Liver (tissue), 8 donors: ENCODE measurements at regions not wholly inside any gene's neighbourhood (a gene's known extent, or its start where the extent isn't known, plus 50 kb on each side); places are given as distances from the start of the nearest gene placed in this dataset.

Experiments
- DNase-seq: peaks from one replicate; pipeline ENCODE4 v3.0.0-alpha.2; 2017; ENCODE audit warnings: low spot score
- H3K27ac ChIP-seq, 2 donors: one replicate each; pipeline ENCODE4 v1.7.0; 2013; ENCODE audit warnings: inconsistent platforms in 2 of 2, low read length in 2 of 2, control low read depth in 1 of 2, low read depth in 1 of 2, mild to moderate bottlenecking in 1 of 2
- H3K27me3 ChIP-seq, 4 donors: one replicate each; pipeline versions ENCODE4 v1.6.1 to v1.7.0; 2013; ENCODE audit warnings: low read length in 3 of 4, inconsistent platforms in 1 of 4, mild to moderate bottlenecking in 1 of 4, moderate library complexity in 1 of 4; ENCODE audit not compliant: control insufficient read depth in 4 of 4, insufficient read depth in 4 of 4
- H3K36me3 ChIP-seq, 4 donors: one replicate each; pipeline versions ENCODE4 v1.6.1 to v1.7.0; 2013; ENCODE audit warnings: low read length in 3 of 4, mild to moderate bottlenecking in 3 of 4, low read depth in 1 of 4, moderate library complexity in 1 of 4; ENCODE audit not compliant: control insufficient read depth in 4 of 4, insufficient read depth in 3 of 4
- H3K4me1 ChIP-seq, 4 donors: one replicate each; pipeline versions ENCODE4 v1.6.1 to v1.7.0; 2013; ENCODE audit warnings: low read length in 3 of 4, mild to moderate bottlenecking in 3 of 4, moderate library complexity in 1 of 4; ENCODE audit not compliant: control insufficient read depth in 4 of 4, insufficient read depth in 4 of 4
- H3K4me3 ChIP-seq, 3 donors: one replicate each; pipeline versions ENCODE4 v1.6.1 to v1.7.0; 2013; ENCODE audit warnings: low read length in 3 of 3, control low read depth in 1 of 3, low read depth in 1 of 3, mild to moderate bottlenecking in 1 of 3
- H3K9ac ChIP-seq, 2 donors: one replicate each; pipeline ENCODE4 v1.7.0; 2013; ENCODE audit warnings: low read length in 2 of 2, mild to moderate bottlenecking in 2 of 2, moderate library complexity in 2 of 2, control low read depth in 1 of 2, low read depth in 1 of 2
- H3K9me3 ChIP-seq, 4 donors: one replicate each; pipeline versions ENCODE4 v1.6.1 to v1.7.0; 2013; ENCODE audit warnings: low read length in 3 of 4; ENCODE audit not compliant: control insufficient read depth in 4 of 4
- EGR1 ChIP-seq, 2 donors: IDR thresholded peaks; 2 replicates each; pipeline ENCODE4 v1.6.1; 2016 to 2018; ENCODE audit warnings: antibody characterized with exemption in 2 of 2, low read depth in 2 of 2
- FOXA1 ChIP-seq: IDR thresholded peaks from 2 replicates; pipeline ENCODE4 v1.6.1; 2016; ENCODE audit warnings: antibody characterized with exemption
- FOXA2 ChIP-seq: IDR thresholded peaks from 2 replicates; pipeline ENCODE4 v1.6.1; 2016; ENCODE audit warnings: antibody characterized with exemption
- GABPA ChIP-seq, 2 donors: IDR thresholded peaks in 1 of 2; conservative IDR thresholded peaks in 1 of 2; 2 replicates each; pipeline ENCODE4 v1.6.1; 2016; ENCODE audit warnings: antibody characterized with exemption in 2 of 2, mild to moderate bottlenecking in 1 of 2, moderate library complexity in 1 of 2
- HNF4A ChIP-seq, 2 donors: conservative IDR thresholded peaks; 2 replicates each; pipeline ENCODE4 v1.6.1; 2016; ENCODE audit warnings: antibody characterized with exemption in 2 of 2, mild to moderate bottlenecking in 2 of 2
- JUND ChIP-seq, 2 donors: IDR thresholded peaks; 2 replicates each; pipeline ENCODE4 v1.6.1; 2016; ENCODE audit warnings: antibody characterized with exemption in 2 of 2
- NR2F2 ChIP-seq: IDR thresholded peaks from 2 replicates; pipeline ENCODE4 v1.6.1; 2016; ENCODE audit warnings: antibody characterized with exemption
- SP1 ChIP-seq: IDR thresholded peaks from 2 replicates; pipeline ENCODE4 v1.6.1; 2018; ENCODE audit warnings: antibody characterized with exemption, mild to moderate bottlenecking
- TAF1 ChIP-seq: conservative IDR thresholded peaks from 2 replicates; pipeline ENCODE4 v1.6.1; 2016; ENCODE audit warnings: antibody characterized with exemption, mild to moderate bottlenecking
- YY1 ChIP-seq: IDR thresholded peaks from 2 replicates; pipeline ENCODE4 v1.6.1; 2016; ENCODE audit warnings: antibody characterized with exemption, mild to moderate bottlenecking
- WGBS: extraction: QIAGEN DNeasy Blood & Tissue Kit; methylation state at CpG from one replicate; pipeline ENCODE4 v1.1.7; 2013; 5-methylcytosine and 5-hydroxymethylcytosine counted together
- TF ChIP-seq, protein P1 (sequence below): IDR thresholded peaks from 2 replicates; pipeline ENCODE4 v1.6.1; 2016; ENCODE audit warnings: antibody characterized with exemption, mild to moderate bottlenecking
- TF ChIP-seq, protein P2 (sequence below): IDR thresholded peaks from 2 replicates; pipeline ENCODE4 v1.6.1; 2016; ENCODE audit warnings: antibody characterized with exemption
- TF ChIP-seq, protein P3 (sequence below): fragments of 150-350 bp; IDR thresholded peaks from 2 replicates; pipeline ENCODE4 v1.5.1; 2017; ENCODE audit warnings: improper control_type of control experiment, low read depth, low read length; ENCODE audit not compliant: missing input control
- TF ChIP-seq, protein P4 (sequence below): IDR thresholded peaks from 2 replicates; pipeline ENCODE4 v1.6.1; 2016; ENCODE audit warnings: antibody characterized with exemption
- donor health status: healthy.
- donor health status: healthy.
- donor health status: healthy.
- donor health status: healthy.
- donor health status: healthy.

DNA sequence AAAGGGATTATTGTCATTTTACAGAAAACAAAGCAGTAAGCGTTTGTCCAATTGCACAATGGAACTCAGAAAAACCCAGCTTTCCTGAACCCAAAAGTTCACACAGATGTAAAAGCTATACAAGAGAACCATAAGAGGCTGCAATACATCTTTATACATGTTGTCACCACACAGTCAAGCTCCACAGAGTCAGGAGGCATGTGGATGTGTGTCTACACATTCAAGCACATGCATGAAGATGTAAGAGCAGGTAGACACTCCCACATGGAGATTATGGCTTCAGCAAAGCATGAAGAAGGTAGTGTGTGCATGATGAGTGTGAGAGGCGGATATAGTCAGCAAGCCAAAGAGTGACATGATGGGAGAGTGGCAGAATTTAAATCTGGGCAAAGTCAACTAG is 124.7 kb upstream of the THBS1 start:
- TF ChIP-seq, protein P1, sequence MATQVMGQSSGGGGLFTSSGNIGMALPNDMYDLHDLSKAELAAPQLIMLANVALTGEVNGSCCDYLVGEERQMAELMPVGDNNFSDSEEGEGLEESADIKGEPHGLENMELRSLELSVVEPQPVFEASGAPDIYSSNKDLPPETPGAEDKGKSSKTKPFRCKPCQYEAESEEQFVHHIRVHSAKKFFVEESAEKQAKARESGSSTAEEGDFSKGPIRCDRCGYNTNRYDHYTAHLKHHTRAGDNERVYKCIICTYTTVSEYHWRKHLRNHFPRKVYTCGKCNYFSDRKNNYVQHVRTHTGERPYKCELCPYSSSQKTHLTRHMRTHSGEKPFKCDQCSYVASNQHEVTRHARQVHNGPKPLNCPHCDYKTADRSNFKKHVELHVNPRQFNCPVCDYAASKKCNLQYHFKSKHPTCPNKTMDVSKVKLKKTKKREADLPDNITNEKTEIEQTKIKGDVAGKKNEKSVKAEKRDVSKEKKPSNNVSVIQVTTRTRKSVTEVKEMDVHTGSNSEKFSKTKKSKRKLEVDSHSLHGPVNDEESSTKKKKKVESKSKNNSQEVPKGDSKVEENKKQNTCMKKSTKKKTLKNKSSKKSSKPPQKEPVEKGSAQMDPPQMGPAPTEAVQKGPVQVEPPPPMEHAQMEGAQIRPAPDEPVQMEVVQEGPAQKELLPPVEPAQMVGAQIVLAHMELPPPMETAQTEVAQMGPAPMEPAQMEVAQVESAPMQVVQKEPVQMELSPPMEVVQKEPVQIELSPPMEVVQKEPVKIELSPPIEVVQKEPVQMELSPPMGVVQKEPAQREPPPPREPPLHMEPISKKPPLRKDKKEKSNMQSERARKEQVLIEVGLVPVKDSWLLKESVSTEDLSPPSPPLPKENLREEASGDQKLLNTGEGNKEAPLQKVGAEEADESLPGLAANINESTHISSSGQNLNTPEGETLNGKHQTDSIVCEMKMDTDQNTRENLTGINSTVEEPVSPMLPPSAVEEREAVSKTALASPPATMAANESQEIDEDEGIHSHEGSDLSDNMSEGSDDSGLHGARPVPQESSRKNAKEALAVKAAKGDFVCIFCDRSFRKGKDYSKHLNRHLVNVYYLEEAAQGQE, result no peak
- TF ChIP-seq JUND (IDR thresholded peaks at IDR 0.05) (no peak), FOXA1 (no peak), NR2F2 (no peak), TAF1 (no peak), HNF4A (conservative IDR thresholded peaks at IDR 0.05) (no peak), FOXA2 (no peak), GABPA (IDR thresholded peaks at IDR 0.05 in 1 of 2, conservative IDR thresholded peaks at IDR 0.05 in 1 of 2) (no peak), YY1 (no peak), SP1 (no peak)
- TF ChIP-seq, protein P2, sequence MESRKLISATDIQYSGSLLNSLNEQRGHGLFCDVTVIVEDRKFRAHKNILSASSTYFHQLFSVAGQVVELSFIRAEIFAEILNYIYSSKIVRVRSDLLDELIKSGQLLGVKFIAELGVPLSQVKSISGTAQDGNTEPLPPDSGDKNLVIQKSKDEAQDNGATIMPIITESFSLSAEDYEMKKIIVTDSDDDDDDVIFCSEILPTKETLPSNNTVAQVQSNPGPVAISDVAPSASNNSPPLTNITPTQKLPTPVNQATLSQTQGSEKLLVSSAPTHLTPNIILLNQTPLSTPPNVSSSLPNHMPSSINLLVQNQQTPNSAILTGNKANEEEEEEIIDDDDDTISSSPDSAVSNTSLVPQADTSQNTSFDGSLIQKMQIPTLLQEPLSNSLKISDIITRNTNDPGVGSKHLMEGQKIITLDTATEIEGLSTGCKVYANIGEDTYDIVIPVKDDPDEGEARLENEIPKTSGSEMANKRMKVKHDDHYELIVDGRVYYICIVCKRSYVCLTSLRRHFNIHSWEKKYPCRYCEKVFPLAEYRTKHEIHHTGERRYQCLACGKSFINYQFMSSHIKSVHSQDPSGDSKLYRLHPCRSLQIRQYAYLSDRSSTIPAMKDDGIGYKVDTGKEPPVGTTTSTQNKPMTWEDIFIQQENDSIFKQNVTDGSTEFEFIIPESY, result no peak
- TF ChIP-seq, protein P3, sequence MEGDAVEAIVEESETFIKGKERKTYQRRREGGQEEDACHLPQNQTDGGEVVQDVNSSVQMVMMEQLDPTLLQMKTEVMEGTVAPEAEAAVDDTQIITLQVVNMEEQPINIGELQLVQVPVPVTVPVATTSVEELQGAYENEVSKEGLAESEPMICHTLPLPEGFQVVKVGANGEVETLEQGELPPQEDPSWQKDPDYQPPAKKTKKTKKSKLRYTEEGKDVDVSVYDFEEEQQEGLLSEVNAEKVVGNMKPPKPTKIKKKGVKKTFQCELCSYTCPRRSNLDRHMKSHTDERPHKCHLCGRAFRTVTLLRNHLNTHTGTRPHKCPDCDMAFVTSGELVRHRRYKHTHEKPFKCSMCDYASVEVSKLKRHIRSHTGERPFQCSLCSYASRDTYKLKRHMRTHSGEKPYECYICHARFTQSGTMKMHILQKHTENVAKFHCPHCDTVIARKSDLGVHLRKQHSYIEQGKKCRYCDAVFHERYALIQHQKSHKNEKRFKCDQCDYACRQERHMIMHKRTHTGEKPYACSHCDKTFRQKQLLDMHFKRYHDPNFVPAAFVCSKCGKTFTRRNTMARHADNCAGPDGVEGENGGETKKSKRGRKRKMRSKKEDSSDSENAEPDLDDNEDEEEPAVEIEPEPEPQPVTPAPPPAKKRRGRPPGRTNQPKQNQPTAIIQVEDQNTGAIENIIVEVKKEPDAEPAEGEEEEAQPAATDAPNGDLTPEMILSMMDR, result no peak
- TF ChIP-seq, protein P4, sequence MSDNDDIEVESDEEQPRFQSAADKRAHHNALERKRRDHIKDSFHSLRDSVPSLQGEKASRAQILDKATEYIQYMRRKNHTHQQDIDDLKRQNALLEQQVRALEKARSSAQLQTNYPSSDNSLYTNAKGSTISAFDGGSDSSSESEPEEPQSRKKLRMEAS, result no peak
- Histone ChIP-seq H3K4me3 (no peak overlapping the region), H3K27me3 (no peaks in the 10 kb centered on the region), H3K9ac (no peak overlapping the region), H3K9me3 (no peaks in the 10 kb centered on the region), H3K27ac (no peak overlapping the region), H3K4me1 (no peaks in the 10 kb centered on the region), H3K36me3 (no peaks in the 10 kb centered on the region)
- DNase-seq, result no peak
- 90% methylated on average over 2 of the region's 2 CpGs for WGBS

DNA sequence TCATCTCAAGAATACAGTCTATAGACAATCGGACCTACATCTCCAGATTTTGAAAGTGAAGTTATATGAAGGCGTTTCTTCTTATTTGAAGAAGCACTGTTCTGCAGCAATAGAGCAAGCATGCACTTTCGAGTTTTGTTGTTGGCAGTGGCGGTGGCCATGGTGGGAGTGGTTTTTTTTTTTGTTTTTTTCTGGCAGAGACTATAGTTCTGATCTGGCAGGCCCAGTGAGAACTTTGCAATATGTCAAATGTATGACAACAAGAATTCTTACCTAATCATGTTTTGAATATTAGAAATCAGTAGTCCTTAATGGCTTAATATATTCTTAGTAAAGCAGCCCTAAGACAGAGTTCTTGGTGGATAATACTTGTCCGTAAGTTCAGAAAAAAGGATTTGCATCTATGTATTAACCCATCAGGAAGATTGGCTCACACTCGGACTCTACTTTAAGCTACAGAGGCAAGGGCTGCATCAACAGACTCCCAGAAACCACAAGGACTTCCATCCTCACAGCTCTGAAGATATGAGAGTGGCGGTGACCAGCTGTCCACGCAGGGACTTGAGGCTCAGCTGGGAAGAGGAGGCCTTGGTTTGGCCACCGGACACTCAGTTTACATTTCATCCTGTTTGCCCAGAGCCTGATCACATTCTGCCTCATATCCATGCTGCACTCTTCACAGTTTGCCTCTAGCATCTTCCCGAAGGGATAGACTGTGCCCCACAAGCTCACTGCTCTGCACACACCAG is 124.1 kb upstream of the THBS1 start:
- TF ChIP-seq EGR1 (IDR thresholded peaks at IDR 0.05; ENCODE audit: low read depth in 2 of 2) (no peak), YY1 (no peak), NR2F2 (no peak), HNF4A (conservative IDR thresholded peaks at IDR 0.05) (no peak), FOXA2 (no peak), TAF1 (no peak), FOXA1 (no peak), SP1 (no peak)
- TF ChIP-seq, protein P2, result no peak
- TF ChIP-seq, protein P3, result no peak
- no peaks in the 10 kb centered on the region for H3K4me1 ChIP-seq
- 93% methylated on average over 10 of the region's 10 CpGs for WGBS
- no peaks in the 10 kb centered on the region for H3K36me3 ChIP-seq
- no peaks in the 10 kb centered on the region for H3K9me3 ChIP-seq
- no peak overlapping the region for H3K4me3 ChIP-seq
- H3K9ac ChIP-seq, result no peak overlapping the region
- no peak for DNase-seq
- H3K27ac ChIP-seq, result no peak overlapping the region
- no peaks in the 10 kb centered on the region for H3K27me3 ChIP-seq
